ENCODE measurements at regions not wholly inside any gene's neighbourhood (a gene's known extent, or its start where the extent isn't known, plus 50 kb on each side); places are given as distances from the start of the nearest gene placed in this dataset.

DNA sequence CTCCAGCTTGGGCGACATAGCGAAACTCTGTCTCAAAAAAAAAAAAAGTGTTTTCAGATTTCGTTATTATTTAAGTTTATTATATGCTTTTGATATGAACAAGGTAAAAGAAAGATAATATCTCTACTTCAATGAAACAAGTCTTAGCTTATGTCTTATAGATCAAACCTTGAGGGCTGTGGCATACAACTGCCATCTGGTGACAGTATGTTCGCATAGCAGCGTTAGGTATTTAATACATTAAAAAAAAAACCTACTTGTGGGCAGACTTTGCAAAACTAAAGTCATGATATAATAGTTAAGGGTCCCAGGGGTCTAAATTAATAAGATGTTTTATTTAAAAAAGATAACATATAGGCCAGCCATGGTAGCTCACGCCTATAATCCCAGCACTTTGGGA lies 161.2 kb upstream of the AMOT start:
- TF ChIP-seq ZNF160 (CRISPR knock-in tag; IDR thresholded peaks at IDR 0.05) = no peak
- no peak for TF ChIP-seq ZFAT (CRISPR knock-in tag; conservative IDR thresholded peaks at IDR 0.05)
- no peak for TF ChIP-seq SNAPC2 (CRISPR knock-in tag; IDR thresholded peaks at IDR 0.05)
- TF ChIP-seq, protein P1, sequence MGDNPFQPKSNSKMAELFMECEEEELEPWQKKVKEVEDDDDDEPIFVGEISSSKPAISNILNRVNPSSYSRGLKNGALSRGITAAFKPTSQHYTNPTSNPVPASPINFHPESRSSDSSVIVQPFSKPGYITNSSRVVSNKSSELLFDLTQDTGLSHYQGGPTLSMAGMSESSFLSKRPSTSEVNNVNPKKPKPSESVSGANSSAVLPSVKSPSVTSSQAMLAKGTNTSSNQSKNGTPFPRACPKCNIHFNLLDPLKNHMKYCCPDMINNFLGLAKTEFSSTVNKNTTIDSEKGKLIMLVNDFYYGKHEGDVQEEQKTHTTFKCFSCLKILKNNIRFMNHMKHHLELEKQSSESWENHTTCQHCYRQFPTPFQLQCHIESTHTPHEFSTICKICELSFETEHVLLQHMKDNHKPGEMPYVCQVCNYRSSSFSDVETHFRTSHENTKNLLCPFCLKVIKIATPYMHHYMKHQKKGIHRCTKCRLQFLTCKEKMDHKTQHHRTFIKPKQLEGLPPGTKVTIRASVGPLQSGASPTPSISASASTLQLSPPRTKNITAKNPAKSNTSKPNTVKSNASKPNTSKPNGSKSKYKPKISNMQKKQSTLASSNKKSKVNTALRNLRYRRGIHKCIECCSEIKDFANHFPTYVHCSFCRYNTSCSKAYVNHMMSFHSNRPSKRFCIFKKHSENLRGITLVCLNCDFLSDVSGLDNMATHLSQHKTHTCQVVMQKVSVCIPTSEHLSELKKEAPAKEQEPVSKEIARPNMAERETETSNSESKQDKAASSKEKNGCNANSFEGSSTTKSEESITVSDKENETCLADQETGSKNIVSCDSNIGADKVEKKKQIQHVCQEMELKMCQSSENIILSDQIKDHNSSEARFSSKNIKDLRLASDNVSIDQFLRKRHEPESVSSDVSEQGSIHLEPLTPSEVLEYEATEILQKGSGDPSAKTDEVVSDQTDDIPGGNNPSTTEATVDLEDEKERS (CRISPR knock-in tag; IDR thresholded peaks at IDR 0.05) = no peak
- no peak for TF ChIP-seq NFRKB (IDR thresholded peaks at IDR 0.05)
- TF ChIP-seq, protein P2, sequence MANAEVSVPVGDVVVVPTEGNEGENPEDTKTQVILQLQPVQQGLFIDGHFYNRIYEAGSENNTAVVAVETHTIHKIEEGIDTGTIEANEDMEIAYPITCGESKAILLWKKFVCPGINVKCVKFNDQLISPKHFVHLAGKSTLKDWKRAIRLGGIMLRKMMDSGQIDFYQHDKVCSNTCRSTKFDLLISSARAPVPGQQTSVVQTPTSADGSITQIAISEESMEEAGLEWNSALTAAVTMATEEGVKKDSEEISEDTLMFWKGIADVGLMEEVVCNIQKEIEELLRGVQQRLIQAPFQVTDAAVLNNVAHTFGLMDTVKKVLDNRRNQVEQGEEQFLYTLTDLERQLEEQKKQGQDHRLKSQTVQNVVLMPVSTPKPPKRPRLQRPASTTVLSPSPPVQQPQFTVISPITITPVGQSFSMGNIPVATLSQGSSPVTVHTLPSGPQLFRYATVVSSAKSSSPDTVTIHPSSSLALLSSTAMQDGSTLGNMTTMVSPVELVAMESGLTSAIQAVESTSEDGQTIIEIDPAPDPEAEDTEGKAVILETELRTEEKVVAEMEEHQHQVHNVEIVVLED (CRISPR knock-in tag; IDR thresholded peaks at IDR 0.05; ENCODE audit: borderline replicate concordance) = no peak
- TF ChIP-seq AKAP8 (CRISPR knock-in tag; IDR thresholded peaks at IDR 0.05) = no peak
- TF ChIP-seq WIZ (CRISPR knock-in tag; IDR thresholded peaks at IDR 0.05) = no peak
- TF ChIP-seq, protein P3, sequence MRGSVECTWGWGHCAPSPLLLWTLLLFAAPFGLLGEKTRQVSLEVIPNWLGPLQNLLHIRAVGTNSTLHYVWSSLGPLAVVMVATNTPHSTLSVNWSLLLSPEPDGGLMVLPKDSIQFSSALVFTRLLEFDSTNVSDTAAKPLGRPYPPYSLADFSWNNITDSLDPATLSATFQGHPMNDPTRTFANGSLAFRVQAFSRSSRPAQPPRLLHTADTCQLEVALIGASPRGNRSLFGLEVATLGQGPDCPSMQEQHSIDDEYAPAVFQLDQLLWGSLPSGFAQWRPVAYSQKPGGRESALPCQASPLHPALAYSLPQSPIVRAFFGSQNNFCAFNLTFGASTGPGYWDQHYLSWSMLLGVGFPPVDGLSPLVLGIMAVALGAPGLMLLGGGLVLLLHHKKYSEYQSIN (CRISPR knock-in tag; IDR thresholded peaks at IDR 0.05; ENCODE audit: borderline replicate concordance) = no peak
- TF ChIP-seq ZNF724P (CRISPR knock-in tag; IDR thresholded peaks at IDR 0.05; ENCODE audit: borderline replicate concordance) = no peak
- TF ChIP-seq, protein P4, sequence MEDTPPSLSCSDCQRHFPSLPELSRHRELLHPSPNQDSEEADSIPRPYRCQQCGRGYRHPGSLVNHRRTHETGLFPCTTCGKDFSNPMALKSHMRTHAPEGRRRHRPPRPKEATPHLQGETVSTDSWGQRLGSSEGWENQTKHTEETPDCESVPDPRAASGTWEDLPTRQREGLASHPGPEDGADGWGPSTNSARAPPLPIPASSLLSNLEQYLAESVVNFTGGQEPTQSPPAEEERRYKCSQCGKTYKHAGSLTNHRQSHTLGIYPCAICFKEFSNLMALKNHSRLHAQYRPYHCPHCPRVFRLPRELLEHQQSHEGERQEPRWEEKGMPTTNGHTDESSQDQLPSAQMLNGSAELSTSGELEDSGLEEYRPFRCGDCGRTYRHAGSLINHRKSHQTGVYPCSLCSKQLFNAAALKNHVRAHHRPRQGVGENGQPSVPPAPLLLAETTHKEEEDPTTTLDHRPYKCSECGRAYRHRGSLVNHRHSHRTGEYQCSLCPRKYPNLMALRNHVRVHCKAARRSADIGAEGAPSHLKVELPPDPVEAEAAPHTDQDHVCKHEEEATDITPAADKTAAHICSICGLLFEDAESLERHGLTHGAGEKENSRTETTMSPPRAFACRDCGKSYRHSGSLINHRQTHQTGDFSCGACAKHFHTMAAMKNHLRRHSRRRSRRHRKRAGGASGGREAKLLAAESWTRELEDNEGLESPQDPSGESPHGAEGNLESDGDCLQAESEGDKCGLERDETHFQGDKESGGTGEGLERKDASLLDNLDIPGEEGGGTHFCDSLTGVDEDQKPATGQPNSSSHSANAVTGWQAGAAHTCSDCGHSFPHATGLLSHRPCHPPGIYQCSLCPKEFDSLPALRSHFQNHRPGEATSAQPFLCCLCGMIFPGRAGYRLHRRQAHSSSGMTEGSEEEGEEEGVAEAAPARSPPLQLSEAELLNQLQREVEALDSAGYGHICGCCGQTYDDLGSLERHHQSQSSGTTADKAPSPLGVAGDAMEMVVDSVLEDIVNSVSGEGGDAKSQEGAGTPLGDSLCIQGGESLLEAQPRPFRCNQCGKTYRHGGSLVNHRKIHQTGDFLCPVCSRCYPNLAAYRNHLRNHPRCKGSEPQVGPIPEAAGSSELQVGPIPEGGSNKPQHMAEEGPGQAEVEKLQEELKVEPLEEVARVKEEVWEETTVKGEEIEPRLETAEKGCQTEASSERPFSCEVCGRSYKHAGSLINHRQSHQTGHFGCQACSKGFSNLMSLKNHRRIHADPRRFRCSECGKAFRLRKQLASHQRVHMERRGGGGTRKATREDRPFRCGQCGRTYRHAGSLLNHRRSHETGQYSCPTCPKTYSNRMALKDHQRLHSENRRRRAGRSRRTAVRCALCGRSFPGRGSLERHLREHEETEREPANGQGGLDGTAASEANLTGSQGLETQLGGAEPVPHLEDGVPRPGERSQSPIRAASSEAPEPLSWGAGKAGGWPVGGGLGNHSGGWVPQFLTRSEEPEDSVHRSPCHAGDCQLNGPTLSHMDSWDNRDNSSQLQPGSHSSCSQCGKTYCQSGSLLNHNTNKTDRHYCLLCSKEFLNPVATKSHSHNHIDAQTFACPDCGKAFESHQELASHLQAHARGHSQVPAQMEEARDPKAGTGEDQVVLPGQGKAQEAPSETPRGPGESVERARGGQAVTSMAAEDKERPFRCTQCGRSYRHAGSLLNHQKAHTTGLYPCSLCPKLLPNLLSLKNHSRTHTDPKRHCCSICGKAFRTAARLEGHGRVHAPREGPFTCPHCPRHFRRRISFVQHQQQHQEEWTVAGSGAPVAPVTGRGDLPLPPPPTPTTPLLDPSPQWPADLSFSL (CRISPR knock-in tag; IDR thresholded peaks at IDR 0.05) = no peak
- in situ Hi-C loops (cut with HindIII; ENCODE audit: extremely low pct_ligation_motif_present, low pct_unique_long_range_greater_than_20kb) (no loop called here), intact Hi-C loops (cut with micrococcal nuclease; ENCODE audit: unreplicated experiment) (no loop called here)
- ChIA-PET POLR2A (no interaction called here), CTCF (ENCODE audit: low intra/inter-chr PET ratio, low total read pairs) (no interaction called here)
- H3K36me3 ChIP-seq (replicated peaks in 1 of 2; ENCODE audit: control insufficient read depth in 1 of 2, insufficient read depth in 2 of 2, low read length in 2 of 2) = no peaks in the 10 kb centered on the region
- WGBS (ENCODE audit: low lambda C conversion rate) = 17% methylated on average over 6 of the region's 6 CpGs
- H3K9me3 ChIP-seq (ENCODE audit: low read length) = no peaks in the 10 kb centered on the region
- no peak for DNase-seq (ENCODE audit: low spot score)
- no peaks in the 10 kb centered on the region for H4K20me1 ChIP-seq (ENCODE audit: insufficient read depth, low read length)
- H3K4me3 ChIP-seq (replicated peaks in 1 of 3; ENCODE audit: insufficient read depth in 1 of 3, low read depth in 2 of 3, low read length in 3 of 3) = no peak overlapping the region
- no peak for FAIRE-seq
- BruUV-seq (replicated peaks) = no TSS peak
- no peak overlapping the region for H2AFZ ChIP-seq (ENCODE audit: low read length)
- no peak overlapping the region for H3K4me2 ChIP-seq (ENCODE audit: low read depth, low read length)
- no peaks in the 10 kb centered on the region for H3K4me1 ChIP-seq (ENCODE audit: insufficient read depth, low read length)
- no peaks in the 10 kb centered on the region for H3K27me3 ChIP-seq (ENCODE audit: control insufficient read depth in 1 of 2, insufficient read depth in 2 of 2, low read length in 2 of 2)
- H3K27ac ChIP-seq (ENCODE audit: extremely low read length, insufficient read depth, low read length) = no peak overlapping the region
- H3K9ac ChIP-seq (ENCODE audit: insufficient read depth, low read depth, low read length) = no peak overlapping the region
- H3K79me2 ChIP-seq (ENCODE audit: insufficient read depth, low read length) = no peaks in the 10 kb centered on the region
- ATAC-seq = no peak
